GM21423 (cell line): ENCODE measurements at regions not wholly inside any gene's neighbourhood (a gene's known extent, or its start where the extent isn't known, plus 50 kb on each side); places are given as distances from the start of the nearest gene placed in this dataset.
"Not testable (repeated sequence)": the region's sequence is repeated elsewhere in the genome, so short reads cannot be mapped to it uniquely, and the experiment has no call there.

ENCODE experiments used
- ATAC-seq: cut with Tn5 transposase; IDR thresholded peaks from one replicate; pipeline ENCODE4 v1.9.1; 2021; ENCODE audit warnings: mild to moderate bottlenecking, moderate library complexity; ENCODE audit not compliant: unreplicated experiment

DNA sequence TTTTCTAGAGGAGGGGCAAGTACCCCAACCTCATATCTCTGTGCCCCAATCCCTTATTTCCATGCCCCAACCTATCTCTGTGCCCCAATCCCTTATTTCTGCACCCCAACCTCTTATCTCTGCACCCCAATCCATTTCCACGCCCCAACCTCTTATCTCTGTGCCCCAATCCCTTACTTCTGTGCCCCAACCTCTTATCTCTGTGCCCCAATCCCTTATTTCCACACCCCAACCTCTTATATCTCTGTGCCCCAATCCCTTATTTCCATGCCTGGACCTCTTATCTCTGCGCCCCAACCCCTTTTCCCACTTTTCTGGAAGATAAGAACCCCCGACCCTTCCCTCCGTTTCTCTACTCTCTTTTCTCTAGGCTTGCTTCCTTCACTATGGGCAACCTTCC is 199.0 kb downstream of the JRKL start:
- ATAC-seq, result not testable (repeated sequence)

DNA sequence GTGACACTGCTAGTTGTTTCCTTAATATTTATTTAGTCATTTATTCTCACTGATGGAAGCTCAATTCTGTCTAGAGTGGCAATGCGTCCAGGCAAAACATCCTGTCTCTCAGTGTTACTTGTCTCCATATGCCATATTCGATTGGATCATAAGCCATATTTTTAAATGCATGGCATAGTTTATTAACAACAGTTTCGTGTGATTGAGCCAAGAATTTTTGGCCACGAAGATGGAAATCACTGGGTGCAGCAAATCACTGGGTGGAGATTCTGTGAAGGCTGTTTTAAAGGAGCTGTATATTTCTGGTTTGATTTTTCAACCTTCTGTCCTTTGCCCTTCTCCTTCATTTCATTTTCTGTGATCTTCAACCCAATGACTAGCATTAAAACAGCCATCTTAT is 205.2 kb downstream of the JRKL start:
- no peak for ATAC-seq

DNA sequence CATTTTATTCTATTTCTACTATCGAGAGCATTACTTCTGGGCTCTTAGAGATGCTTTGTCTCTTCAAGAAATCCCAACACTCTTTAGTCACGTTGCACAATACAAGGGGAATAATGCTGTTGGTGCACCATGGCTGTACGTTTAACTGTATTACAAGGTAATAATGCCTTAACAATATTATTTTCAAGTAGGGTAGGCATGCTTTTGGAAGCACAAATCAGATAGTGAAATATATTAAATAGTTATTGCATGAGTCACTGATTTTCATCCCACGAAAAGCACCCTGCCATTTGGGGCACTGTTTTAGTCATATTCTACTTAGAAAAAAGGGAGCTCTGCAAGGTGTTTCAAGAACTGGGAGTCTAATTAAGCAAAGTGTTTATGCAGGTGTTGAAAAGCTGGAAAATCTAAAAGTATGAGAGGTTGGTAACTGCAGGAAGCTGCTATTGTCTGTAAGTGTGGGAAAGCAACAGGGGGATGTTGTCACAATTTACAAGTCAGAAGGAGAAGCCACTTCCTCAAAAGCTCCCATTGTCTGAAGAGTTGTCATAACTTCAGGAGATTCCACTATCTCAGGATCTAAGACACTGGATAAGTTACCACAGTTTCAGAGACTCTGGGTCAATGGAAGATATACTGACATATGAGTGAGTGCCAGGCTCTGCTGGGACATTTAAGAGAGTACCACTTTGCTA is 218.2 kb downstream of the JRKL start:
- ATAC-seq, result no peak

DNA sequence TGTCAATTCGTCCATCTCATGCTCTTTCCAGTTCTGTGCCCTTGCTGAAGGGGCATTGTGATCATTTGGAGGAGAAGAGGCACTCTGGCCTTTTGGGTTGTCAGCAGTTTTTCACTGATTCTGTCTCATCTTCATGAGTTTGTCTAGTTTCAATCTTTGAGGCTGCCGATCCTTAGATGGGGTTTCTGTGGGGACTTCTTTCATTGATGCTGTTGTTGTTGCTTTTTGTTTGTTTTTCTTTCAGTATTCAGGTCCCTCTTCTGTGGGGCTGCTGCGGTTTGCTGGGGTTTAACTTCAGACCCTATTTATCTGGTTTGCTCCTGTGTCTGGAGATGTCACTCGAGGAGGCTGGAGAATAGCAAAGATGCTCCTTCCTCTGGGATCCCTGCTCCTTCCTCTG is 224.3 kb downstream of the JRKL start:
- ATAC-seq, result no peak

DNA sequence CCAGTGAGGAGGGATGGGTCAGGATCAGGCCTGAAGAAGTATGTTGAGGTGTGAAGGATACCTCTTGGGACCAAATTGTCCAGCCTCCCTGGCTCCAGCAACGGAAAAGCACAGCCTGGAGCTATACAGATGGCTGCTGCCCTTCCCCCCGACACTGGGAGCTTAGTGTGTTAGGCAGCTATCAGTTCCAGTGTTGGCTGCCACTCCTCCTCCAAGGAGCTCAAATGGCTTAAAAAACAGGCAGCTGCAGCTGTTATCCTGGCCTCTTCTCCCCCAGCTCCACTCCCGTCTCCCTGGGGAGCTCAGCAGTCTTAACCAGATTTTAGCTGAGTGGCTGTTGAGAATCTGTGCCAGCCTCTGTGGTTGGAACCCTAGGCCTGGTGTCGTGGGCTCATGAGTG is 225.0 kb downstream of the JRKL start:
- ATAC-seq, result no peak

DNA sequence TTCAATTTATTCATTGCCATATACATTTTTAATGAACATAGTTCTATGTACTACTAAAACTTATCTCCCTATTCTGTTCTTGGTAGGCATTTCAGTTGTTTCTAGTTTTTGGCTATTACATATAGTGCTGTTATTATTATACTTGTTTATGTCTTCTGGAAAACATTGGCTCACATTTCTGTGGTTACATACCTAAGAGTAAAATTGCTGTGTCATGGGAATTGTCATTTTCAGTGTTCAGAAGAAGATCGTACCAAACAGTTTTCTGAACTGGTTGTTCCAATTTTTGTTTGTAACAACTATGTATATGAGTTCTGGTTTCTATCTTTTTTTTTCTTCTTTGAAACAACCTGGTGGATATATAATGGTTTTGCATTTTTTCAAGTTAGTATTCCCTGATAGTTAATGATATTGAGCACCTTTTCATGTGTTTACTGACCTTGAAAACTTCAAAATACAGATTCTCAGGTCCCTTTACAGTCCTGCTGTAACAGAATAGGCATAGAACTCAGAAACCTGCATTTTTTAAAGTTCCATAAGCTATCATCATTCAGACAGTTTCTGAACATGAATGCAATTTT is 230.7 kb downstream of the JRKL start:
- no peak for ATAC-seq

DNA sequence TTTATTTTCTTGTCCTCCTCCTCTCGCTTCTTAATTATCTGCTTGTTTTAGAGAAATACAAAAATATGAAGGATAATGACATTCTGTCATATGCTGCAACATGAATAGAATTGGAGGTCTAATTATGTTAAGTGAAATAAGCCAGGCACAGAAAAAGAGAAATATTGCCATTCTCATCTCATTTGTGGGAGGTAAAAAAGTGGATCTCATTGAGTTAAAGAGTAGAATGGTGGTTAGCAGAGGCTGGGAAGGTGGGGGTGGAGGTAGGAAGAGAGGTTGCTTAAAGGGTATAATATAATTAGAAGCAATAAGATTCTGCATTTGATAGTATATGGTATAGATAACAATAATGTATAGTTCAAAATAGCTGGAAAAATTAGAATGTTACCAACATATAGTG is 231.3 kb downstream of the JRKL start:
- no peak for ATAC-seq

DNA sequence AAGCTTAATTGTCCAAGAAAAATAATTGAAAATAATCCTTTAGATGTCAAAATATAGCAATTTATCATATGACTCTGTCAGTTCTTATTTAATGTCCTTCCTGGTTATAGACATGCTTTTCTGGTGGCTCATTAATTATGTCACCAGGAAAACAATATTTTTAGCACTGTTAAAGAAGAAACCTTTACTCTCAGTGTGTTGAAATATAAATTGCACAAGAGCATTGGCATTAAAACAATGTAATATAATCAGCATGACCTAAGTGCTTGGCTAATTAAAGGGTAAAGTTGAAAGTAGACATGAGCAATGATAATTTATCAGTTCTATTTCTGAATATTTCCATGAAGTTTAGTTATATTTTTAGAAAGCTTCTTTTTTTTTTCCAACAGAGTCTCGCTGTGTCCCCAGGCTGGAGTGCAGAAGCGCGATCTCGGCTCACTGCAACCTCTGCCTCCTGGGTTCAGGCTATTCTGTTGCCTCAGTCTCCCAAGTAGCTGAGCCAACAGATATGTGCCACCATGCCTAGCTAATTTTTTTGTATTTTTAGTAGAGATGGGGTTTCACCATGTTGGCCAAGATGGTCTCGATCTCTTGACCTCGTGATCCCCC is 232.3 kb downstream of the JRKL start:
- ATAC-seq, result no peak

DNA sequence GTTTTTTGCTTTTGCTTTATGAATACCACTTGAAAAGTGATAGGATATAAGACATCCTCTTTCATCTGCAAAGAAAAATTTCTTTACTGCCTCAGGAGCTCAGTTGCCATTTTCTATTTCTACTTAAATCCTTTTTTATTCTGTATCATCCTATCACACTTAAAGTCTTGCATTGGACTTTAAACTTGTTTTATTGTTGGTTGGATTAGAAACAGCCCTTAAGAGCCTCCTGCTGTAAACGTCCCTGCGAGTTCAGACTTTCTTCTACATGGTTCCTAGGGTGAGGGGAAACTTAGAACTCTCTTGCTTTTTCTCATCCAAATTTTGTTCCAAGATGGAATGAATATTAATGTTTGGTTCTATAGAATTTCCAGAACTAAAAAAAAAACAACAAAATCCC is 234.3 kb downstream of the JRKL start:
- no peak for ATAC-seq

DNA sequence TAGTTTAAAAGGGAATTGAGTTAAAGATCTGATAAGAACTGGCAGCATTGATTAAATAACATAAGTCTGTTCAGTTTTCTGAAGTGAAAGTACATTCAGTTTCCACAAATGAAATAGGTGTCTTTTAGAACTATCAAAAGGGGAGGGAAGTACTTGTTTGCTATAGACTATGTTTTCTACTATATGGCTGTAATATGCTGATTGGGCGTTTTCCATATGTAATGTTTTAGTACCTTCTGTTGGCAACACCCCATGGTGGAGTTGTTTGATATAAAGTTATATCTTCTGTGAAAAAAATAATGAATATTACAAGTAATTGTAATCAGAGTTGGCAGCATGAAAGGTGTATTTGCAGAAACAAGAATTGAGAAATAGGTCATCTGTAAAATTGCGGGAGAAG is 237.6 kb downstream of the JRKL start:
- ATAC-seq, result no peak

DNA sequence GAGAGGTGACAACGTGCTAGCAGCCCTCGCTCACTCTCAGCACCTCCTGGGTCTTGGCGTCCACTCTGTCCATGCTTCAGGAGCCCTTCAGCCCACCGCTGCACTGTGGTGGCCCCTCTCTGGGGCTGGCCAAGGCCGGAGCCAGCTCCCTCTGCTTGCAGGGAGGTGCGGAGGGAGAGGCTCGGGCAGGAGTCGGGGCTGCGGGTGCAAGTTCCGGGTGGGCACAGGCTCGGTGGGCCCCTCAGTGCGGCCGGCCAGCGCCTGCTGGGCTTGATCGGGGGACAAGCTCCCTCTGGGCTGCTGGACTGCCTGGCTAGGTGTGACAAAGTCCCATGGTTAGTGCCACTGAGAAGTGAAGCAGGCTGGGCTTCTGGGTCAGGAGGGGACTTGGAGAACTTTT is 245.8 kb downstream of the JRKL start:
- no peak for ATAC-seq

DNA sequence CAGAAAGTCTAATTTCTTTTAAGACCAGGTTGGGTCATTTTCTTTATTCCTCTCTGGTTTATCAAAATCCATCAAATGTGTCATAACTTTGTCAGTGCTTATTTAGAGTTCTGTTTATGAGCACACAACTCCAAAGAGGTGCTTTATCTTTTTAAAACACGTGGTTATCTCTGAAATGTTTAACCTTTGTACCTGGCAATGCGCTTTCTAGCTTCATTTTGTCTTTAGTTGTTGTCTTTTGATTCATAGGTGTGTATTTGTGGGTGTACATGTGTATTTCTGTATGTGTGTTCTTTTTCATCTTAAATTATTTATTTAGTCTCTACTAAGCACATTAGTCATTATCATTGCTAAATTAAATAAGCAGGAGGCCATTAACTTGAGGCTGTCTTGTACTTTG is 251.4 kb downstream of the JRKL start:
- ATAC-seq, result no peak

DNA sequence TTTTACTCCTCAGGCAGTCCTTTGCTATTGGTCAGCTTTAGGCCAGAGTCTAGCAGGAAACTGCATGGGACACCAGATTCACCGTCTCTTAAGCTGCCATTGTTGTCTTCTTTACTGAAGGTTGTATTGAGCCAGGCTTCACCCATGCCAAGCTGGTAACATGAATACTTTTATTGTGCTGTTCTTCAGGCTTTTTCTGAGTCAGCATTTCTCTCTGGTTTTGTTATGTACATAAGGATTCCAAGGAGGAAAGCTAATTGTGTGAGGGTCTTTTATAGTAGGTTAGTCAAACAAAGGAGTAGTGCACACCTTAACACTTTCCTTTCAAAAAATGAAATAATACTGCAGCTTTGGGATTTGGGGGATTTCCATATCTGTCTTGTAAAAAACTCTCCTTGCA is 252.8 kb downstream of the JRKL start:
- no peak for ATAC-seq

DNA sequence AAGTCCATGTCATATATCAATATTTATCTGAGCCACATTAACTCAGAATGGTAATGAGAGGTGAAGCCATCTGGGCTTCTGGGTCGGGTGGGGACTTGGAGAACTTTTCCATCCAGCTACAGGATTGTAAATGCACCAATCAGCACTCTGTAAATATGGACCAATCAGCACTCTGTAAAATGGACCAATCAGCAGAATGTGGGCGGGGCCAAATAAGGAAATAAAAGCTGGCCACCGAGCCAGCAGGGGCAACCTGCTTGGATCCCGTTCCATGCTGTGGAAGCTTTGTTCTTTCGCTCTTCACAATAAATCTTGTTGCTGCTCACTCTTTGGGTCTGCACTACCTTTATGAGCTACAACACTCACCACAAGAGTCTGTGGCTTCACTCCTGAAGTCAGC is 253.4 kb downstream of the JRKL start:
- no peak for ATAC-seq

DNA sequence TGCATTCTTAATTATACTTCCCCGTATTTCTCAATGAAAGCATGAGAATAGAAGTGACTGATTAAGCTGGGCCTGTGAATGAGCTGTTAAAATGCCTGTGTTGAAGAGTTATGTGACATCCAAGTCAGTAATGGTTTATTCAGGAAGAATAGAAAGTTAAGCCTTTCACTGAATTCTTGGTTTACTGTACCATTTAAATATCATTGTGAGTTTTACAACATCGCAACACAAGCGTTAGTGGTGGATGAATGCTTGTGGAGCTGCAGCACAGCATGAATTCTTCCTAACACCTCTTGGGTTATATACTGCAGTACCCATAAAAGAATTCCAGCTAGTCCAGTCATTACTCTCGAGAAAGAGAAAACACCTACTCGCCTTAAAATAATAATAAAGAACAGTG is 257.8 kb downstream of the JRKL start:
- ATAC-seq, result no peak

DNA sequence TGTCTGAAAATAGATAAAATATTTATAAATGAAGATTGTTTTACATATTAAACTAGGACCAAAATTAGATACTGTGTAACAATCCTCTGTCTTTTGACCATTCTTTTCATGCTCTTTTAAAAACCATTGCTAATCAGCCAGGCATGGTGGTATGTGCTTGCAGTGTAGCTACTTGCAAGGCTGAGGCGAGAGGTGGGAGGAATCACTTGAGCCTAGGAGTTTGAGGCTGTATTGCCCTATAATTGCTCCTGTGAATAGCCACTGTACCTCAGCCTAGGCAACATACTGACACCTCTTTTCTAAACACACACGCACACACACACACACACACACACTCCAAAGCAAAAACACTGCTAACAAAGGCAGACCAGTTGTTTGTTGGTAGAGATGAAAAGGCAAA is 259.2 kb downstream of the JRKL start:
- no peak for ATAC-seq

DNA sequence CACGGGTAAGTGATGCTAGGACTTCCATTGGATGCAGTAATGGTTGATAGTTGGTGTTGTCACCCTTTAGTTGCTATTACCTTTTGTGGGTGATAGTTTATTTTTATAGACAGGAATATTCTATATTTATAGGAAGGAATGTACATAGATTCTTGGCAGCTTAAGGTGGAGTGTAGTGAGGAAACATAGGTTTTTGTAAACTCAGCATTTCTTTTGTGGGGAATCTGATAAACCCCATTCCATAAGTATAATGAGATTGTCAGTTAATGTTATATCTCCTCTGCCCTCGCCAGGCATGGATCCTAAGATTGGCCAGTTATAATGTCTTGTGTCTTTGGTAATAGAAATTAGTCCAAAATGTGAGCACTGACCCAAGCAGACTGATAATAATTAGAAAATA is 262.7 kb downstream of the JRKL start:
- ATAC-seq, result no peak

DNA sequence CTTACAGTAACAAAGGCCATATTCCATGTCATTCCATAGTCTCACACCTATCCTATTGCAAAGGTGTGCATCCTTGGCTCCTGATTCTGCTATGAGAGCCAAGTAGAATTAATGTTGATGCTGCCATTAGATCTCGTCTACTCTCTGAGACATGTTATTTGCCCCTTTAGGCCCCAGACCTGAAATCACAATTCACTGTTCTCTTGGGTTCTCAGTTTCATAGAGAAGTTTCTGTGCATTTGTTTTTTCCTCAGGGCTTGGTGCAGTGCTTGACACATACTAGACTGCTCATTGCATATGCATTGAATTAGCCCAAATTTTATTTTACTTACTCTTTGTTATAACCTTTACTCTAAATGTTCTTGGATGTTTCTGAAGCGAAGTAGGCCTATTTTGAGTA is 265.7 kb downstream of the JRKL start:
- ATAC-seq, result no peak

DNA sequence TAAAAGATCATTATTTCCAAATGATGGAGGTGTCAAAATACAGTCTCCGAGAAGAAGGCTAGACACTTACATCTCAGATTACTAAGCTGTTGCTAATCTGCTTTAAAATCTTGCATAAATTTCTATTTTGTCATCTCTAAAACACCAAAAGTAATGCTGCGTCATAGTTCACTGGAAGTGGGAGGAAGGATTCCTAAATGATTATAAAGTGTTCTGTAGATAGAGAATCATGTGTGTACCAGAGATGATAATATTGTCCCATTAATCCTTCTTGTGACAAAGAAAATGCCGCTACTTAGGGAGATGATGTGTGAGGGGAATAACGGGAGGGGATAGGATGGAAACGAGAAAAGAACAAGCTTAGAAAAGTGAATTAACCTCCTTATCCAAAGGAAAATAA is 268.6 kb downstream of the JRKL start:
- ATAC-seq, result no peak

DNA sequence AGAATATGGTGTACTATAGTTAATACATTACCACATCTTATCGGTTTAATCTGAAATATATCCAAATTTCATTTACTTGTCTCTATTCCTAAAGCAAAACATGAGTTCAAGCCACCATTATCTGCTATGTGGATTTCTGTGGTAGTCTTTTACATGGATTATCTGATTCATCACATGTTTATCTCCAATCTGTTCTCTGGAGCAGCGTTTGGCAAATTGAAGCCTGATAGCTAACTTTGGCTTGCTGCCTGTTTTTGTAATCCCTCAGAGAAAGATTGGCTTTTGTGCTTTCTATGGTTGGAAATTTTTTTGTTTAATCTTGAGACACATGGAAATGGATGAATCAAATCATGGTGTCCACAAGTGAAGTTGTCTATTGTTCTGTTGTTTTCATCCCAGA is 274.3 kb downstream of the JRKL start:
- ATAC-seq, result no peak

DNA sequence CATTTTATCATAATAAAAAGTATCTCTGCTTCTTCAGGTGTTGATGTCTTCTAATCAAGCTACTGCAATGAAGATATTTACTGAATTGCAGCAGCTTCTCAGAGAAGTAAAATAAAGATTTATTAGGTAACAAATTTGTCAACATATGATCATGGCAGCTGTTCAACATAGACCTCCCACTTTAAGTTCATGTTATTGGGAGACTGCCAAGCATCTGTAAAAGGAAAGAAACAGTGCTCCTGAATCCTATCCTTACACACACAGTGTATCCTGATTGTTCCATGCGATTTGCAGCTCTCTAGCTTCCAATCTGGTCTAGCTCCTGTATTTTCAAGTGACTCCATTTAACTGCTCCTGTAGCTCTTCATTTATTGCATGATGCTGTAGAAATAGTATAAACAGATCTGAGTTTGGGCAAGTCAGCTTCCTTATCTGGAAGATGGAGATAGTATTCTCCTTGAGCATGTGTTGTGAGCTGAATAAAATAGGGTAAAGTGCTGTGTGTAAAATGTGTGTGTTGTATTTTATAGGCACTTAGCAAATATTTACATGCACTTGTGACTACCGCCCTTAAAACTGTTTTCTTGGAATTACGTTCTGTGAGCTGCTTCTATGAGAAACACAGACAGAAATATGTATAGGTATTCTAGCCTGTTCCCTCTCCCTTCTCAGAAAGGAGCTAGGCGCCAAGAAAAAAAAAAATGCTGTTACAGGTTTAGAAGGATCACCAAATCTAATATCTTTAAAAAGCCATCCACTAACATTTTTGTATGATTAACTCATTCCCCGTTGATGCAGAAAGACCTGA is 290.6 kb downstream of the JRKL start:
- ATAC-seq, result no peak
